NOMO-1 treated with DMSO at 0.1 percent for 48 hours (cell line): ENCODE measurements at regions not wholly inside any gene's neighbourhood (a gene's known extent, or its start where the extent isn't known, plus 50 kb on each side); places are given as distances from the start of the nearest gene placed in this dataset.
"Not testable (repeated sequence)": the region's sequence is repeated elsewhere in the genome, so short reads cannot be mapped to it uniquely, and the experiment has no call there.

ENCODE experiments used
- DNase-seq: peaks from one replicate; lab custom pipeline; 2025; ENCODE audit not compliant: unreplicated experiment; lab: John Stamatoyannopoulos, UW

- no peak for DNase-seq
Observed at GRCh38 chr10:8128511-8128910, 74.0 kb downstream of the GATA3 start.

GRCh38 chr10:8129438-8129837, 75.0 kb downstream of the GATA3 start:
- DNase-seq = no peak

GRCh38 chr10:8130973-8131911, 76.8 kb downstream of the GATA3 start:
- peak; percentile 28 for DNase-seq

- peak; percentile 68 for DNase-seq
Observed at GRCh38 chr10:8133146-8133545, 78.7 kb downstream of the GATA3 start.

DNA sequence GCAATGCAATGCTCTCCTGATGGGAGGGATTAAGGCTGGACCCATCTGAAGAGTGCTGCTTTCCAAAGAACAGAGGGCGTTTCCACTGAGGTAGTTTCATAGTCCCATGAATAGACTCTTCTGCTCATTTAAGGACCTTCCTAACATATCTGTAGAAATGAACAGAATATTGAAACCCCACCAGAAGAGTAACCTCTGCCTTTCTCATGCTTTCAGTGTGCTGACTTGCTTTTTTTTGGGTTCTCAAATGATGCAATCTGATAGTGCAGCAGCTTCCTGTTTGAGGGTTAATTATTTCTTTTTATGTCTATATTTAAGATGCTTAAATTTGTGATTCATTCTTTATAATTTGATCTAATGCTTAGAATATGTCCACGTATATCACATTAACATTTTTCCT, 82.2 kb downstream of the GATA3 start:
- peak; percentile 8 for DNase-seq

GRCh38 chr10:8137272-8137681, 82.8 kb downstream of the GATA3 start:
- no peak for DNase-seq

GRCh38 chr10:8137726-8138125, 83.2 kb downstream of the GATA3 start:
- DNase-seq = peak; percentile 63

GRCh38 chr10:8138471-8138870, 84.0 kb downstream of the GATA3 start:
- DNase-seq = no peak

DNA sequence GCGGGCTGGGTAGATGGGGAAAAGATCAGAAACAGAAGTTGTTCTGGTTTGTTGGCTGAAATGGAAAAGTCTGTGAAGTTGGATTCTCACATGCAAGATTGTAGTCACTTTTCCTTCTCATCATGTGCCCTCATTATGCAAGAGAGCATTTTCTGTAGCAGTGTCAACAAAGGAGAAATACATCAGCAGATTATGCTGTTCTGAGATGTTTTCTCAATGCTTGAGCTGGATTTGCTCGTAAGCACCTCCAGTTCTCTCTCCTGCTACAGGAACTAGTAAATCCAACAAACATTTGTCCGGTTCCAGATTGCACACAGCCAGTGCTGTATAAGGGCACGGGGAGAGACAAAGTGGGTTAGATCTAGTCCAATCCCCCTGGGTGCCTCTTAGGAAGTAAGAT, 90.0 kb downstream of the GATA3 start:
- DNase-seq = no peak

GRCh38 chr10:8146650-8147049, 92.2 kb downstream of the GATA3 start:
- no peak for DNase-seq

DNA sequence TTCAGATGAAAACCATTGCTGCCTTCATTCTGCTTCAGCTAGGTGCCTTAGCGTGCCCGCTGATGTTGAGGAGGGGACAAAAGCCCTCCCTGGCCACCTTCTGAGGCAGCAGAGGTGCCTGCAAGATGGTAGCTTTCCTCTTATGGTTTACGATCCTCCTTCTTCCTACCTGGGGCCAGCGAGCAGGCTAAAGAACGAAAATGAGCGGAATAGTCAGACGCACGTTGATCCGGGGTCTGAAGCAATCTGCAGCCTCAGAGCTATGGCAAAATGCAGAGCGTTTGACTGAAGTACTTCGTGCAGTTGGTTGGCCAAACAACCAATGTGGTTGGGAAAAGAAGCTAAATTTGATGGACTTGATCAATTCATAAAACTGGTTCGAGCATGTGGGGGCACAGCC, 95.5 kb downstream of the GATA3 start:
- no peak for DNase-seq

GRCh38 chr10:8150401-8150905, 96.0 kb downstream of the GATA3 start:
- no peak for DNase-seq

GRCh38 chr10:8151086-8151485, 96.6 kb downstream of the GATA3 start:
- no peak for DNase-seq

DNA sequence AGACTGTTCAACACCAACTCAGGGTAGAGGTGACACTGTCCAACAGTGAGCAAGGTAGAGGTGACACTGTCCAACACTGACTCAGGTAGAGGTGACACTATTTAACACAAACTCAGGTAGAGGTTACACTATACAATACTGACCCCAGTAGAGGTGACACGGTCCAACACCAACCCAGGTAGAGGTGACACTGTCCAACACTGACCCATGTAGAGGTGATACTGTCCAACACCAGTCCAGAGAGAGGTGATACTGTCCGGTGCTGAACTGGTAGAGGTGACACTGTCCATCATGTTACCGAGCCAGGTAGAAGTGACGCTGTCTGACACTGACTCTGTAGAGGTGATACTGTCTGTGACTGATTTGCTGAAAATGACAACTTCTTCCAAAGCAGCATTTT, 102.4 kb downstream of the GATA3 start:
- DNase-seq = no peak

GRCh38 chr10:8158193-8159071, 103.9 kb downstream of the GATA3 start:
- DNase-seq = no peak

- no peak for DNase-seq
Observed at GRCh38 chr10:8159341-8160165, 105.1 kb downstream of the GATA3 start.

DNA sequence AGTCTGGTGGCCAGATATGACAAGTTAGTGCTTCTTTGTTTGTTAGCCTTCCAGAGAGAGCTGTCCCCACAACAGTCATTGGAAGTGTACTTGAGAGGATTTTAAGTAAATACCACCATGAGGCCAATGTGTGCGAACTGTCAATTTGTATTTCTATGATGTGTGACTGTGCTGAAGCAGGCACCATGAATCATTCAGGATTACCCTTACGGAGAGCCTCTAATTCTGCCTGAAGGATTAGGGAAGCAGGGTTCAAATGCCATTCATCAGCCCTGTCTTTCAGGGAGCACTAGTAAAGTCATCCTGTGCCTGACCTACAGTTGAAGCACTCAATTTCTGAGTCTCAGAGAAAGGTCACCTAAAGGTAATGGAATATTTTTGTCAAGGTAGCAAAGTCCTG, 109.3 kb downstream of the GATA3 start:
- DNase-seq = no peak

DNA sequence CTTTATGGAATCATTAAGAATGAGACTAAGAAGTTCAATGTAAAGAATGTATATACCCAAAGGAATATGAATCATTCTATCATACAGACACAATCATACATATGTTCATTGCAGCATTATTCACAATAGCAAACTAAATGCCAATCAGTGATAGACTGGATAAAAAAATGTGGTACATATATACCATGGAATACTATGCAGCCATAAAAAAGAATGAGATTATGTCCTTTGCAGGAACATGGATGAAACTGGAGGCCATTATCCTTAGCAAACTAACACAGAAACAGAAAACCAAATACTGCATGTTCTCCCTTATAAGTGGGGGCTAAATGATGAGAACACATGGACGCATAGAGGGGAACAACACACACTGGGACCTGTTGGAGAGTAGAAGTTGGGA, 110.2 kb downstream of the GATA3 start:
- not testable (repeated sequence) for DNase-seq

GRCh38 chr10:8168836-8169235, 114.3 kb downstream of the GATA3 start:
- no peak for DNase-seq

- no peak for DNase-seq
Observed at GRCh38 chr10:8171008-8171407, 116.5 kb downstream of the GATA3 start.

DNA sequence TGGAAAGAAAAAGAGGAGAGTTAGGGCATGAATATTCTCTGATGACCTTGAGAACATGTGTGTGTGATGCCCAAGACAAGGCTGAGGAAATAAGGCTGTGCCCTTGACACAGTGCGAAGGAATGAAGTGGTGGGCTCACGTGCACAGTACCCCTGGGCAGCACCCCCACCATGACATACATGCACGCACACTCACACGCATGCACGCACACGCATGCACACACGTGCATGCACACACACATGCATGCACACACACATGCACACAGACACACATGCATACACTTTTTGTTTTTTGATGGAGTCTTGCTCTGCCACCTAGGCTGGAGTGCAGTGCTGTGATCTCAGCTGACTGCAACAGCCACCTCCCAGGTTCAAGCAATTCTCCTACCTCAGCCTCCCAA, 118.1 kb downstream of the GATA3 start:
- DNase-seq = no peak
